Gastroesophageal sphincter (tissue), 3 donors: ENCODE measurements at regions not wholly inside any gene's neighbourhood (a gene's known extent, or its start where the extent isn't known, plus 50 kb on each side); places are given as distances from the start of the nearest gene placed in this dataset.

ENCODE experiments used
- POLR2A ChIP-seq, 2 donors: fragments of 450-650 bp; IDR thresholded peaks; one replicate each; pipeline ENCODE4 v1.6.1; 2017; ENCODE audit warnings: antibody characterized with exemption in 2 of 2, mild to moderate bottlenecking in 2 of 2, moderate library complexity in 1 of 2
- POLR2AphosphoS5 ChIP-seq: sonication (generic); formaldehyde crosslinking; IDR thresholded peaks from one replicate; pipeline ENCODE4 v1.6.1; 2017; ENCODE audit warnings: antibody characterized with exemption
- TF ChIP-seq, protein P1 (sequence below), 4 experiments: fragments of 200-600 bp in 2 of 4; fragments of 450-650 bp in 2 of 4; sonication (generic) in 1 of 4; IDR thresholded peaks; one replicate each; pipeline ENCODE4 v1.5.1; 2017 to 2019; ENCODE audit warnings: antibody characterized with exemption in 4 of 4, mild to moderate bottlenecking in 2 of 4, moderate library complexity in 2 of 4

DNA sequence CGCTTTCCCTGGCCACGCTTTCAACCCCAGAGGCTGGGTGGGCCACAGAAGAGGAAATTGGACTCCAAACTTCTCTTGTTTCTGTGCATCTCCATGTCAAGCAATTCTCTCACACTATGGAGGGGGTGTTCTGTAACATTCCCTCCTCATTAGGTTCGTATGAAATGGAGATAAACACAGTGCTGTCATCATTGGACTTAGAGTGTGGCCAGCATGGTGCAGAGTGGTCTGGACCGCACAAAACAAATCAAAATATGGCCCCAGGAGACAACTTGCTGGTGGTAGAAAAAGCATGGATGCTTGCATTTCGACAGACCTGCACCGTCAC lies 655.2 kb downstream of the BNC2 start:
- TF ChIP-seq POLR2A (IDR thresholded peaks at IDR 0.05) (no peak), POLR2AphosphoS5 (no peak)
- TF ChIP-seq, protein P1, sequence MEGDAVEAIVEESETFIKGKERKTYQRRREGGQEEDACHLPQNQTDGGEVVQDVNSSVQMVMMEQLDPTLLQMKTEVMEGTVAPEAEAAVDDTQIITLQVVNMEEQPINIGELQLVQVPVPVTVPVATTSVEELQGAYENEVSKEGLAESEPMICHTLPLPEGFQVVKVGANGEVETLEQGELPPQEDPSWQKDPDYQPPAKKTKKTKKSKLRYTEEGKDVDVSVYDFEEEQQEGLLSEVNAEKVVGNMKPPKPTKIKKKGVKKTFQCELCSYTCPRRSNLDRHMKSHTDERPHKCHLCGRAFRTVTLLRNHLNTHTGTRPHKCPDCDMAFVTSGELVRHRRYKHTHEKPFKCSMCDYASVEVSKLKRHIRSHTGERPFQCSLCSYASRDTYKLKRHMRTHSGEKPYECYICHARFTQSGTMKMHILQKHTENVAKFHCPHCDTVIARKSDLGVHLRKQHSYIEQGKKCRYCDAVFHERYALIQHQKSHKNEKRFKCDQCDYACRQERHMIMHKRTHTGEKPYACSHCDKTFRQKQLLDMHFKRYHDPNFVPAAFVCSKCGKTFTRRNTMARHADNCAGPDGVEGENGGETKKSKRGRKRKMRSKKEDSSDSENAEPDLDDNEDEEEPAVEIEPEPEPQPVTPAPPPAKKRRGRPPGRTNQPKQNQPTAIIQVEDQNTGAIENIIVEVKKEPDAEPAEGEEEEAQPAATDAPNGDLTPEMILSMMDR (IDR thresholded peaks at IDR 0.05), result no peak
